SK-N-SH treated with all-trans-retinoic acid at 6 μM for 48 hours (cell line): ENCODE measurements at regions not wholly inside any gene's neighbourhood (a gene's known extent, or its start where the extent isn't known, plus 50 kb on each side); places are given as distances from the start of the nearest gene placed in this dataset.

Experiments
- ATAC-seq: fragments of 200-7000 bp; cut with Tn5 transposase; 3 replicates; pipeline ENCODE4 v1.9.1; 2020; ENCODE audit warnings: mild to moderate bottlenecking, moderate library complexity
- ARNTL ChIP-seq: fragments of 450-650 bp; formaldehyde crosslinking; IDR thresholded peaks from 2 replicates; pipeline ENCODE4 v1.5.0; 2020; ENCODE audit warnings: low read depth, mild to moderate bottlenecking, moderate library complexity, borderline replicate concordance
- BACH2 ChIP-seq: fragments of 250-450 bp; sonication (Bioruptor Pico); IDR thresholded peaks from 2 replicates; pipeline ENCODE4 v1.9.0; 2021; ENCODE audit warnings: mild to moderate bottlenecking, borderline replicate concordance
- CSDC2 ChIP-seq: fragments of 250-450 bp; sonication (Bioruptor Pico); IDR thresholded peaks from 2 replicates; pipeline ENCODE4 v1.5.0; 2020; ENCODE audit warnings: mild to moderate bottlenecking, moderate library complexity
- CSRNP3 ChIP-seq: fragments of 250-450 bp; sonication (Bioruptor Pico); IDR thresholded peaks from 2 replicates; pipeline ENCODE4 v1.5.1; 2021; ENCODE audit warnings: mild to moderate bottlenecking, moderate library complexity
- ESRRG ChIP-seq: fragments of 250-450 bp; sonication (Bioruptor Pico); IDR thresholded peaks from 2 replicates; pipeline ENCODE4 v1.6.1; 2021; ENCODE audit warnings: mild to moderate bottlenecking
- GLIS3 ChIP-seq: fragments of 250-450 bp; sonication (Bioruptor Pico); IDR thresholded peaks from 2 replicates; pipeline ENCODE4 v1.5.0; 2020; ENCODE audit warnings: mild to moderate bottlenecking, moderate library complexity
- ISL1 ChIP-seq: fragments of 250-450 bp; sonication (Bioruptor Pico); IDR thresholded peaks from 2 replicates; pipeline ENCODE4 v2.1.2; 2022; ENCODE audit warnings: mild to moderate bottlenecking, moderate library complexity
- PPARA ChIP-seq: fragments of 250-450 bp; sonication (Bioruptor Pico); IDR thresholded peaks from 2 replicates; pipeline ENCODE4 v1.5.0; 2020; ENCODE audit warnings: mild to moderate bottlenecking, borderline replicate concordance
- RARB ChIP-seq: fragments of 250-450 bp; sonication (Bioruptor Pico); IDR thresholded peaks from 2 replicates; pipeline ENCODE4 v1.8.0; 2021; ENCODE audit warnings: mild to moderate bottlenecking, moderate library complexity
- SNAI2 ChIP-seq: fragments of 250-450 bp; sonication (Bioruptor Pico); IDR thresholded peaks from 2 replicates; pipeline ENCODE4 v1.5.0; 2020; ENCODE audit warnings: mild to moderate bottlenecking, moderate library complexity
- TCF4 ChIP-seq: fragments of 250-450 bp; sonication (Bioruptor Pico); IDR thresholded peaks from 2 replicates; pipeline ENCODE4 v1.8.0; 2021; ENCODE audit warnings: mild to moderate bottlenecking, moderate library complexity, borderline replicate concordance
- TOX ChIP-seq: fragments of 250-450 bp; sonication (Bioruptor Pico); IDR thresholded peaks from 2 replicates; pipeline ENCODE4 v1.8.0; 2021; ENCODE audit warnings: mild to moderate bottlenecking, moderate library complexity, borderline replicate concordance
- TSHZ2 ChIP-seq: fragments of 250-450 bp; sonication (Bioruptor Pico); IDR thresholded peaks from 2 replicates; pipeline ENCODE4 v1.5.0; 2020; ENCODE audit warnings: mild to moderate bottlenecking, moderate library complexity
- ZFP3 ChIP-seq: fragments of 250-450 bp; sonication (Bioruptor Pico); IDR thresholded peaks from 2 replicates; pipeline ENCODE4 v1.5.0; 2020; ENCODE audit warnings: mild to moderate bottlenecking, moderate library complexity
- ZFP30 ChIP-seq: fragments of 450-650 bp; formaldehyde crosslinking; IDR thresholded peaks from 2 replicates; pipeline ENCODE4 v1.5.0; 2022; ENCODE audit warnings: mild to moderate bottlenecking, moderate library complexity
- ZNF70 ChIP-seq: fragments of 450-650 bp; formaldehyde crosslinking; IDR thresholded peaks from 2 replicates; pipeline ENCODE4 v1.5.0; 2020; ENCODE audit warnings: mild to moderate bottlenecking, moderate library complexity
- ZNF8 ChIP-seq: fragments of 450-650 bp; formaldehyde crosslinking; IDR thresholded peaks from 2 replicates; pipeline ENCODE4 v1.5.0; 2020; ENCODE audit warnings: mild to moderate bottlenecking, moderate library complexity
- TF ChIP-seq, protein P1 (sequence below): fragments of 250-450 bp; sonication (Bioruptor Pico); IDR thresholded peaks from 2 replicates; pipeline ENCODE4 v1.8.0; 2020; ENCODE audit warnings: mild to moderate bottlenecking, moderate library complexity, borderline replicate concordance
- TF ChIP-seq, protein P2 (sequence below): fragments of 250-450 bp; sonication (Bioruptor Pico); IDR thresholded peaks from 2 replicates; pipeline ENCODE4 v1.8.0; 2021; ENCODE audit warnings: low read depth, mild to moderate bottlenecking, moderate library complexity, borderline replicate concordance

DNA sequence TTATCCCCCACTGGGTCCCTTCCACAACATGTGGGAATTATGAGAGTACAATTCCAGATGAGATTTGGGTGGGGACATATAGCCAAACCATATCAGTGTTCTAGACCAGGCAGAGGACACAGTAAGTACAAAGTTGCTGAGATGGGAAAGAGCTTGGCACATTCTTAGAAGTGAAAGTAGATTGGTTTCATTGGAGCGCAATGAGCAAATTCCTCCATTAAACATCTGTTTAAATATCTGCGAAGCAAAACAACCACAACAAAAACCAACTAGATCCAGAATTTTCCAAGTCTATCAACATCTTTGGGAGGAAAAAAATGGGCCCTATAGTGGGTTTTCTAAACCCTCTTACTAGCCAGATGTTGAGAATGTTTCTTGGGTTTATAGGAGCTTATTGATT is 80.0 kb upstream of the STEAP1B start:
- TF ChIP-seq ARNTL (CRISPR knock-in tag) (no peak), GLIS3 (no peak), CSRNP3 (CRISPR knock-in tag) (no peak), ZFP30 (no peak), ZNF70 (CRISPR knock-in tag) (no peak), ZFP3 (CRISPR knock-in tag) (no peak), TSHZ2 (no peak), ISL1 (no peak), RARB (CRISPR knock-in tag) (no peak), SNAI2 (CRISPR knock-in tag) (no peak), ZNF8 (CRISPR knock-in tag) (no peak)
- TF ChIP-seq, protein P1, sequence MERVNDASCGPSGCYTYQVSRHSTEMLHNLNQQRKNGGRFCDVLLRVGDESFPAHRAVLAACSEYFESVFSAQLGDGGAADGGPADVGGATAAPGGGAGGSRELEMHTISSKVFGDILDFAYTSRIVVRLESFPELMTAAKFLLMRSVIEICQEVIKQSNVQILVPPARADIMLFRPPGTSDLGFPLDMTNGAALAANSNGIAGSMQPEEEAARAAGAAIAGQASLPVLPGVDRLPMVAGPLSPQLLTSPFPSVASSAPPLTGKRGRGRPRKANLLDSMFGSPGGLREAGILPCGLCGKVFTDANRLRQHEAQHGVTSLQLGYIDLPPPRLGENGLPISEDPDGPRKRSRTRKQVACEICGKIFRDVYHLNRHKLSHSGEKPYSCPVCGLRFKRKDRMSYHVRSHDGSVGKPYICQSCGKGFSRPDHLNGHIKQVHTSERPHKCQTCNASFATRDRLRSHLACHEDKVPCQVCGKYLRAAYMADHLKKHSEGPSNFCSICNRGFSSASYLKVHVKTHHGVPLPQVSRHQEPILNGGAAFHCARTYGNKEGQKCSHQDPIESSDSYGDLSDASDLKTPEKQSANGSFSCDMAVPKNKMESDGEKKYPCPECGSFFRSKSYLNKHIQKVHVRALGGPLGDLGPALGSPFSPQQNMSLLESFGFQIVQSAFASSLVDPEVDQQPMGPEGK (CRISPR knock-in tag): no peak
- TF ChIP-seq, protein P2, sequence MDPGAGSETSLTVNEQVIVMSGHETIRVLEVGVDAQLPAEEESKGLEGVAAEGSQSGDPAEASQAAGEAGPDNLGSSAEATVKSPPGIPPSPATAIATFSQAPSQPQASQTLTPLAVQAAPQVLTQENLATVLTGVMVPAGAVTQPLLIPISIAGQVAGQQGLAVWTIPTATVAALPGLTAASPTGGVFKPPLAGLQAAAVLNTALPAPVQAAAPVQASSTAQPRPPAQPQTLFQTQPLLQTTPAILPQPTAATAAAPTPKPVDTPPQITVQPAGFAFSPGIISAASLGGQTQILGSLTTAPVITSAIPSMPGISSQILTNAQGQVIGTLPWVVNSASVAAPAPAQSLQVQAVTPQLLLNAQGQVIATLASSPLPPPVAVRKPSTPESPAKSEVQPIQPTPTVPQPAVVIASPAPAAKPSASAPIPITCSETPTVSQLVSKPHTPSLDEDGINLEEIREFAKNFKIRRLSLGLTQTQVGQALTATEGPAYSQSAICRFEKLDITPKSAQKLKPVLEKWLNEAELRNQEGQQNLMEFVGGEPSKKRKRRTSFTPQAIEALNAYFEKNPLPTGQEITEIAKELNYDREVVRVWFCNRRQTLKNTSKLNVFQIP (CRISPR knock-in tag): no peak
- TF ChIP-seq, all 23 proteins: peak for 0
- ATAC-seq: no peak

- TF ChIP-seq TCF4 (CRISPR knock-in tag) (no peak), RARB (CRISPR knock-in tag) (no peak), SNAI2 (CRISPR knock-in tag) (no peak)
- ATAC-seq: no peak
Measured at GRCh38 chr7:22578007-22578733, 78.2 kb upstream of the STEAP1B start.

DNA sequence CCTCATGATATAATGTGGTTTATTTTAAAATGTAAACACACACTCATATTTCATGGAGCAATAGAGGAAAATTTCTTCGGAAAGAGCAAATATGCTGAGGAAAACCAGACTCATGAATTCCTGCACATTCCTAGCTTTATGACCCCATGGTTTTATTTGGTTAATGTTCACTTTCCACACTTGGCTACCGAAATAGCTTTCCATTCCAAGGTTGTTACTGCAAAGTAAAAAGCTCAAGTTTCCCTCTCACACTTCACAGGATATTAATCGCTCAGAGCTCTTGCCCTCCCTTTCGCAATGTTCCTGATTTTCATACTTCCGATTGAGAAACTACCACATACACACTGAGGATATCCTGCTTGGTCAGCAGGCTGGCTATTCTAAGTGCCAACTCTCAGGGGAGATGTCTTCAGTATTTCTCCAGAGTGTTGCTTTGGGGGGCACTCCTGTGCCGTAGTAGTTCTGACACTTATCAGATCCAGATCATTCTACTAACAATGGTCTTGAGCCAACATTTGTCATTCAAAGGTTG is 77.5 kb upstream of the STEAP1B start:
- TF ChIP-seq ESRRG (no peak), TOX (CRISPR knock-in tag) (peak; percentile 29; the same call in 1 of the 2 replicates), ZNF70 (CRISPR knock-in tag) (no peak), CSRNP3 (CRISPR knock-in tag) (no peak)
- ATAC-seq: peak; percentile 80

- no peak for TF ChIP-seq SNAI2 (CRISPR knock-in tag)
- no peak for TF ChIP-seq ZNF8 (CRISPR knock-in tag)
- TF ChIP-seq ZFP3 (CRISPR knock-in tag): no peak
- no peak for TF ChIP-seq ZNF70 (CRISPR knock-in tag)
- TF ChIP-seq CSRNP3 (CRISPR knock-in tag): no peak
- no peak for TF ChIP-seq PPARA (CRISPR knock-in tag)
- TF ChIP-seq ISL1: no peak
- no peak for TF ChIP-seq GLIS3
- no peak for TF ChIP-seq BACH2 (CRISPR knock-in tag)
- TF ChIP-seq CSDC2 (CRISPR knock-in tag): no peak
- TF ChIP-seq ZFP30: no peak
- TF ChIP-seq, protein P1 (CRISPR knock-in tag): no peak
- ATAC-seq: no peak
Measured at GRCh38 chr7:22576612-22577469, 76.9 kb upstream of the STEAP1B start.
